ENCODE measurements at regions not wholly inside any gene's neighbourhood (a gene's known extent, or its start where the extent isn't known, plus 50 kb on each side); places are given as distances from the start of the nearest gene placed in this dataset.
A peak's percentile ranks its signal among the peaks of the same experiment; 100 is the strongest.
"Not testable (repeated sequence)": the region's sequence is repeated elsewhere in the genome, so short reads cannot be mapped to it uniquely, and the experiment has no call there.

DNA sequence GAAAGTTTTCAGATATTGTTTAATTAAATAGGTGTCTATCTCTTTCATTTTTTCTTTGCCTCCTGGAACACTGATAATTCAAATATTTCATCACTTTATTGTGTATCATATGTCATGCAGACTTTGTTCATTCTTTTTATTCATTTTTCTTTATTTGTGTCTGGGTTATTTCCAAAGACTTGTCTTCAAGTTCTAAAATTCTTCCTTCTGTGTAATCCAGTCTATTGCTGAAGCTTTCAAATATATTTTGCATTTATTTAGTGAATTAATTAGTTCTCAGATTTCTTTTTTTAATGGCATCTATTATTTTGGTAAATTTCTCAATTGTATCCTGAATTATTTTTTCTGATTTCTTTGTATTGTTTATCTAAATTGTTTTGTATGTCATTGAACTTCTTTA lies 70.1 kb downstream of the ZNF330 start:
- no peak for DNase-seq

DNA sequence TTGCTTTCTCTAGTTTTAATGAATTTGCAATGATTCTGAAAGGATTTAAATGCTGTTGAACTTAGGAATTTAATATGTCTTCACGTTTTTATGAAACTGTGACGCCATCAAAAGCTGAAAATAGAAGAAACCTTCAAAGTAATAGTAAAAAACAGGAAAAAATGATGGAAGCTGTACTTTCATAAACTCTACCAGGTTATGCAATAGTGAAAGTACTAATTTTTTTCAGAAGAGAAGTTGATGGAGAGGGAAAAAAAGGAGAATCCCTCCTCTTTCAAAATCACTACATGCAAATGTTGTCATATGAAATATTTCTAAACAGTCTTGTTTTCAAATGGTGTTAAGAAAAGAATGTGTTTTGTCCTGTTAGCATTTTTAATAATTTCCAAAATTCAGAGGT lies 73.6 kb downstream of the ZNF330 start:
- no peak for DNase-seq

- DNase-seq = no peak
Observed at GRCh38 chr4:141301216-141301615, 80.5 kb downstream of the ZNF330 start.

GRCh38 chr4:141302924-141303323 lies 82.2 kb downstream of the ZNF330 start:
- no peak for DNase-seq

GRCh38 chr4:141304346-141304745 lies 83.7 kb downstream of the ZNF330 start:
- no peak for DNase-seq

- no peak for DNase-seq
Observed at GRCh38 chr4:141306331-141306730, 85.6 kb downstream of the ZNF330 start.

DNA sequence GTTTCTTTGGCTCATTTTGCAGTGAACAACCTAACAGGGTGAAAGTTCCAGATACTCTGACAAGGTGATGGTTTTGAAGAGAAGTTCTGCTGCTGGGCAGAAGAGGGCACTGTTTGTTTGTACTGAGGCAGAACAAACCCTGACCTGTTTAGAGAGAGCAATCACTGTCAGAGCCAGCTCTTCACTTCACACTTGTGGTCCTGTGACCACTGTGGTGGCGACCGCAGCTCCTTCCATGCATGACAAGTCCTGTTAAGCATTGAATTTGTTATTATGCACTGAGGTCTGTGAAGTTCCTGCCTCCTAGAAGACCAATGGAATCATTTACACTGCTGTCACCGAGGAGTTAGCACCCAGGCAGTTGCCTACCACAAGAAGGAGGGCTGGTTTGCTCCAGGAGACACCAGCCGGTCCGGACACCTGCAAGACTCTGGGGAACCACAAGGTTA lies 86.6 kb downstream of the ZNF330 start:
- peak; percentile 78 for DNase-seq

- DNase-seq = no peak
Observed at GRCh38 chr4:141309874-141310273, 89.2 kb downstream of the ZNF330 start.

DNA sequence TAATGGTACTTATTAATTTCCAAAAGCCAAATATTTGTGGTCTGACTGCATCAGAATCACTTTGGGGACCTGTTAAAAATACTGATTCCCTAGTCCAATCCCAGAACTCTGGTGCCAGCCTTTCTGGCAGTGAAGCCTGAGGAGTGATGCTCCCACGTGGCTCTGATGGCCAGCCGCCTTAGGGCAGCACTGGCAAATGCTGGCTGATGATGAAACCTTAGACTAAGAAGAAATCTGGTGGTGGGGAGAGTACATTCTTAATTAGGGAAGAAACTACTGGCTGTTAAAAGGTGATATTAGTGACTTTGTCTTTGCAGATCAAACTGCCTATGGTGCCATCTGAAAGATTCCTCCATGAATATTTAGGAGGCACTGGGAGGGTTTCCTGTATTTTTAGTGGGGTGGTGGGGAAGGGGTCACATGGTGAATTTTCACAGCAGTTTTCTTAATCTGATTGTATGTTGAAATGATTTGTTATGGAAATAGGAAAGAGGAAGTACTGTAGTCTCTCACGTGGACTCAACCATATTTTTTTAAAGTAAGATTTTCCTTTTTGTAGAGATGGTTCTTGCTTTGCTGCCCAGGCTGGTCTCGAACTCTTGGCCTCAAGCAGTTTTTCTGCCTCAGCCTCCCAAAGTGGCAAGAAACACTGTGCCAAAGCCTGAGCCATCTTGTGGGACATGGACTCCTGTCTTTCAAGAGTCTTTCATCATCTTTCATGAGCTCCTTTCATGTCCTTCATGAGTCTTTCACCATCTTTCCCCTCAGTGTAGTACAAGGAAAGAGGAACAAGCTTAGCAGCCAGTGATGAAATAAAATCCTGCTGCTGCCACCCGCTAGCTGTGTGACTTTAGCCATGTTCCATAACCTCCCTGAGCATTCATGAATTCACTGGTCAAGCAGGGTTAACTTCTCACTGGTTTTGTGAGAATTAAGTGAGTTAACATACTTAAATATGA lies 90.8 kb downstream of the ZNF330 start:
- no peak for DNase-seq

DNA sequence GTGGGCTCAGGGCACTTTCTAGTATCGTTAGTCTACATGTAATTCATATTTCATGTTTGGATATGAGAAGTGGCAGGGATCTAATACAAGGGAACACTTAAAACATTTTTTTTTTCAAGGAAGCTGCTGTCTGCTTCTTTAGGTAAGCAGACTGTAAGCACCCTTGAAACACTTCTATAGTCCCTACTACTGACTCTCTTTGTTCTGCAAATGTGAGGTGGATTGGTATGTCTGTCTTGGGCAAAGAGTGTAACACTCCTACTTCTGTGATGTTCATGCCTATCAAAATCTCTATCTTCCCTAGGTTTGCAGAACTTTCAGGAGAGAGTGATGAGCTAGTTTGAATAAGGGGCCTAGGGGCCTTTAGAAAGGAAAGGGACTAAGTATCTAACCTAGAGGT lies 93.9 kb downstream of the ZNF330 start:
- no peak for DNase-seq

DNA sequence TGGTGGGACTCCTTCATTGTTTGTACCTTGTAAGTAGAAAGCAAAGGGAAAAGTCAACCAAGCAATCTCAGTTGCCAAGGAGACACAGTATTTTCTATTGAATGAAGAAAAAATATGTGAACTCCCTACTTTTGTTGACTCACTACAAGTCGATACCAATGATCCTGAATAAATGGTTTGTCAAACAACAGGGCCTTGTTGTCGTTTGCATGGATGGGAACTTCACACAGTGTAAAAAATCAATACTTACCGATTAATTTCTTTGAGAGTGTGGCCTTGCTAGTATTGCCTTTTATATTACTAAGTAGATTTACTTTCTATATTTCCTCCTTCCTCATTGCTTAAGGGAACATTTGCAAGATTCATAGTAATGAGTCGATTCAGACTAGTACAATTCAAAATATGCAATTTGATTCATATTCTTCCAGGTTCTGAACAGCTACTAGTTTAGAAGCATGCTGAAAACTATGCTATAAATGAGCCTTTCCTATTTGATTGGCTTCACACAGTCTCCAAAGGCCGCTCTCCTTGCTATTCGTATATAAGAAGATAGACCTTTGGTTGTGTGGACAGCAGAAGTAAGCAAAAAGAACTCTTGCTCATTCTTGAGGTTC lies 108.0 kb downstream of the ZNF330 start:
- peak; percentile 43 for DNase-seq

DNA sequence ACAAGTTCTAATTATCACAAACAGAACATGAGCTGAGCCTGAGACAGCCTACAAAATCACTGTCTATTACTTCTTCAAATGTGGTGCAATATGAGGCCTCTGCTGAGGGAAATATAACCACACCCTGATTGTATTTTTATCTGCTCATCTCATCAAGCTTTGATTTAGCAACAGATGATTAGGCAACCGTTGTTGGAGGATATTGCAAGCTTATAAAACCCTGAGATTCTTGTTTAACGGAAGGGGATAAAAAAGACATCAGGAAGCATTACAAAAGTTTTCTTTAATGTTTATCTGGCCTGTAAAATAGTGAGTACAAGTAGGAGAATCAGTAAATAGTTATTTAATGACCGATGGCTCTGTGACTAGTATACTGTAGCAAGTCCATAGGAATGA lies 108.5 kb downstream of the ZNF330 start:
- DNase-seq = peak; percentile 71

GRCh38 chr4:141330616-141331015 lies 109.9 kb downstream of the ZNF330 start:
- DNase-seq = no peak

DNA sequence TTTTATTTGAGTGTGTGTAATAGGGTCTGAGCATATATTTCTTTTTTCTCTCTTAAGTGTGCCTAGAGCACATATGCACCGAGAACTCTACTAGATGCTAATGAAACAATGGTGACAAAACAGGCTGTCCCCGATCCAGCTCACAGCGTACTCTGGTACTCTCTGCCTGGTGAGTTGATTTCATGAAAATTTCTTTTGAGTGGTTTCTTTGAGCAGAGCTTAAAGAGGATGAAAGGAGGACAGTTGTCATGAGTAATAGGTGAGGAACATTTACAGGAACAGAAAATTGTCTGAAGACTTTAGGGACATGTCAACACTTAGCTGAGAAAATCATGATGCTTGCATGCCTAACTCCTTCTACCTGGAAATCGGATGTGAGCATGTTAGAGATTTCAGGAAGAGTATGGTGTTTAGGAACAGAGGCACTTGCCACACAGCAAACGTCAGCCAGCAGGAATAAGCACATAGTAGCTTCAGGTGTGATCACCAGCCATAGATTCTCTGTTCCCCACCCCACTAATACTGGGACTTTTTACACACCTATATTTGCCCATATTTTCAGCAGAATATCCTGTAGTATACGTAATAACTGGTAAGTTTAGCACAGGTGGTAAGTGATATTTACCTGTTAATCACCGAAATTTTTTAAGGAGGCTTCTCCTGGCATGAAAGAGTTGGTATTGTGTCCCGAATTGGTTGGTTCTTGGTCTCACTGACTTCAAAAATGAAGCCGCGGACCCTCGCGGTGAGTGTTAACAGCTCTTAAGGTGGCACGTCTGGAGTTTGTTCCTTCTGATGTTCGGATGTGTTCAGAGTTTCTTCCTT lies 111.1 kb downstream of the ZNF330 start:
- no peak for DNase-seq

DNA sequence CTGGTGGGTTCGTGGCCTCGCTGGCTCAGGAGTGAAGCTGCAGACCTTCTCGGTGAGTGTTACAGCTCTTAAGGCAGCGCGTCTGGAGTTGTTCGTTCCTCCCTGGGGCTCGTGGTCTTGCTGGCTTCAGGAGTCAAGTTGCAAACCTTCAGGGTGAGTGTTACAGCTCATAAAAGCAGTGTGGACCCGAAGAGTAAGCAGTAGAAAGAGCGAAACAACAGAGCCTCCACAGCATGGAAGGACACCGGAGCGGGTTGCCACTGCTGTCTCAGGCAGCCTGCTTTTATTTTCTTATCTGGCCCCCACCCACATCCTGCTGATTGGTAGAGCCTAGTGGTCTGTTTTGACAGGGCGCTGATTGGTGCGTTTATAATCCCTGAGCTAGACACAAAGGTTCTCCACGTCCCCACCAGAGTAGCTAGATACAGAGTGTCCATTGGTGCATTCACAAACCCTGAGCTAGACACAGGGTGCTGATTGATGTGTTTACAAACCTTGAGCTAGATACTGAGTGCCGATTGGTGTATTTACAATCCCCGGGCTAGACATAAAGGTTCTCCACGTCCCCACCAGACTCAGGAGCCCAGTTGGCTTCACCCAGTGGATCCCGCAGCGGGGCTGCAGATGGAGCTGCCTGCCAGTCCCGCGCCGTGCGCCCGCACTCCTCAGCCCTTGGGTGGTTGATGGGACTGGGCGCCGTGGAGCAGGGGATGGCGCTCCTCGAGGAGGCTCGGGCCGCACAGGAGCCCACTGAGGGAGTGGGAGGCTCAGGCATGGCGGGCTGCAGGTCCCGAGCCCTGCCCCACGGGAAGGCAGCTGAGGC lies 111.9 kb downstream of the ZNF330 start:
- DNase-seq = not testable (repeated sequence)

DNA sequence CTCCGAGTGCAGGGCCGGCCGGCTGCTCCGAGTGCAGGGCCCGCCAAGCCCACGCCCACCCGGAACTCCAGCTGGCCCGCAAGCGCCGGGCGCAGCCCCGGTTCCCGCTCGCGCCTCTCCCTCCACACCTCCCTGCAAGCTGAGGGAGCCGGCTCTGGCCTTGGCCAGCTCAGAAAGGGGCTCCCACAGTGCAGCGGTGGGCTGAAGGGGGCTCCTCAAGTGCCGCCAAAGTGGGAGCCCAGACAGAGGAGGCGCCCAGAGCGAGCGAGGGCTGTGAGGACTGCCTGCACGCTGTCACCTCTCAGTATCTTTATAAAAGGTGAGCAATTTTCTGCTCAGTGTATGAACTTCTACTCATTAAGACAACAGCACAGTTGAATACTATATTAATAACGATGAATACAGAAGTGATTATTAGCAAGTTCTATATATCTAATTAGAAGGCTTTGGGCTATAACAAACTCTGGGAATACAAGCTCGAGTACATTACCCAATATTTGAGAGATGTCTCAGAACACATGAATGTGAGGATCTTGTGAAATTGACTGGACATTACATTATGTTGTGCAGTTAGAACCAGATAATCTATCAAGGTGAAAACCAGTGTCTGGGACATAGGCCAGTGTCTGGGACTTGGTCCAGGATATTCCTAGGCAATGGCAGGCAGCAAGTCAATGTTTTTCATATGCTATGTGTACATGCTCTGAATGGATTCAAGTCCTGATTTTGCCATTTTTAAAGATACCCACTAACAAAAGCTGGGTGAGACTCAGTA lies 112.9 kb downstream of the ZNF330 start:
- DNase-seq = peak; percentile 70

DNA sequence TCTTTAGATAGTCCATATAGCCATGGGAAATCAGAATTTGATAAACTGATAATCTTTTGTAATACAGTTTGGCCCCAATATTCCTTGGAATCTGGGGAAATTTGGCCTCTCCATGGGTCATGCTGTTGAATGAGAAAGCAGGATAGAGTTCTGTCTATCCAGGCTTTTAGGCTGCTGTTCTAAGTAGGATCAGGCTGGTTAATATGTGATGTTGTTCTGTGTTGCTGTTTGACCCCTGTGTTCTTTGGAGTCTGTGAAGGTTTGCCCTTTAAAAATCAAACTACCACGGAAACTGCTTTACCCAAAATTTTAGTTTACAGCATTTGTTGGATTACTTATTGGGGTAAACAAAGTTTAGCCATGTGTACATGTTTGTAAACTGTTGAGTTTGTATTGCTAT lies 114.5 kb downstream of the ZNF330 start:
- no peak for DNase-seq

GRCh38 chr4:141338238-141338637 lies 117.5 kb downstream of the ZNF330 start:
- DNase-seq = no peak

DNA sequence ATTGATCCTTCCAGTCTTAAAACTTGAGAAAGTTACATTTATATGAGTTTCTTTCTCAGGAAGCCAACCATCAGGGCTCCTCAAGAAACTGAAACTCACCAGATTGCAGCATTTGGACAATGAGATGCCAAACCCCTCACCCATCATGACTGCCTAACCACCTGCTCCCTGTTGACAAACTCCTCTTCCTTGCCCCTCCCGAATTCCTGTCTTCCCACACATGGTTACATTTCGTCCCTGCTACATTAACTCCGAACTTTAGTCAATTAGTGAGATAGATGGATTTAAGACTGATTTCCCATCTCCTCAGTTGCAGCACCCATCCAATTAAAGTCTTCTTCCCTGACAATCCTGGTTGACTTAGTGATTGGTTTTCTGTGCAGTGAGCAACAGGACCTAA lies 118.7 kb downstream of the ZNF330 start:
- no peak for DNase-seq

GRCh38 chr4:141339966-141340365 lies 119.3 kb downstream of the ZNF330 start:
- DNase-seq = peak; percentile 38

DNA sequence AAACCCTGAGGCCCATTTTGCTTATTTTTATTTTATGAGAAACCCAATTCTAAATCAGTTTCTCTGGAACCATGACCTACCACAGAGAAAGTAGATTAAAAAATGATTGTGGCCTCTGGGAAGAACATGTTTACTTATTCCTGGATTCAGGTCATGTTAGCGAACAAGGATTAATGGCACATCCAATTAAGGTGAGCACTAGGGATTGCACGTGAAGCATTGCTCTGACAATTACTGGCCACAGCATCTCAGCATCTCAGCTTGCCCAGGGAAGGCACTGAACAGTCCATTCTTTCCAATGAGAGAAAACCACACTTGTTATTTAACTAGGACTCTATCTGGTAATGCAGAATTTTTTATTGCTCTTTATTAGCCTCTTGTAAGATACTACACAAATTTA lies 119.8 kb downstream of the ZNF330 start:
- DNase-seq = no peak

GRCh38 chr4:141346144-141346543 lies 125.4 kb downstream of the ZNF330 start:
- peak; percentile 68 for DNase-seq

Measured in fibroblast of skin of right biceps (primary cell).